K562 (cell line): ENCODE measurements at regions not wholly inside any gene's neighbourhood (a gene's known extent, or its start where the extent isn't known, plus 50 kb on each side); places are given as distances from the start of the nearest gene placed in this dataset.

Experiments used
- ATAC-seq: fragments of 200-7000 bp; cut with Tn5 transposase; 3 replicates; pipeline ENCODE4 v1.9.1; 2020; ENCODE audit warnings: moderate library complexity
- BruUV-seq: library from RNA; stranded (reverse); fragments of 400-500 nt; replicated peaks from 2 replicates; lab custom pipeline; 2021; lab: Mats Ljungman, UMichigan
- CTCF ChIA-PET: fragments of 300-600 bp; formaldehyde crosslinking; extraction: SDS; loops from one replicate; lab custom pipeline; 2021; ENCODE audit warnings: low intra/inter-chr PET ratio; lab: Yijun Ruan, JAX
- POLR2A ChIA-PET: fragments of 300-600, 350-650 bp; sonication (Branson Sonifier 250); formaldehyde crosslinking; extraction: SDS; loops from one replicate; lab custom pipeline; 2021; ENCODE audit warnings: antibody characterized with exemption, inconsistent platforms; lab: Yijun Ruan, JAX
- DNase-seq, 4 experiments: peaks; one replicate each; pipeline versions ENCODE4 v3.0.0 to v3.0.0-alpha.2; 2011 to 2018; ENCODE audit warnings: low spot score in 3 of 4, mixed read lengths in 3 of 4; ENCODE audit errors: extremely low read depth in 1 of 4
- FAIRE-seq: peaks from 2 replicates; lab custom pipeline; 2011; peaks lifted over from hg19 to GRCh38; lab: Jason Lieb, UNC
- H2AFZ ChIP-seq: 2 replicates; pipeline ENCODE4 v1.6.0; 2011; ENCODE audit warnings: low read depth, low read length, control low read depth, inconsistent platforms
- H3K27ac ChIP-seq: fragments of 200-600 bp; 3 replicates; pipeline ENCODE4 v1.8.0; 2011; ENCODE audit warnings: low read depth, mild to moderate bottlenecking, control low read depth, inconsistent platforms, low read length, moderate library complexity, mixed read lengths; ENCODE audit errors: extremely low read depth
- H3K27me3 ChIP-seq, 2 experiments: fragments of 300-600 bp in 1 of 2; 2 replicates in 1 of 2; 3 replicates in 1 of 2; pipeline versions ENCODE4 v1.6.0 to v1.8.0; 2011; ENCODE audit warnings: inconsistent platforms in 2 of 2, low read length in 2 of 2, mild to moderate bottlenecking in 1 of 2, mixed read lengths in 1 of 2, moderate library complexity in 1 of 2; ENCODE audit not compliant: control insufficient read depth in 2 of 2, insufficient read depth in 2 of 2
- H3K36me3 ChIP-seq: fragments of 300-600 bp; 3 replicates; pipeline ENCODE4 v1.8.0; 2011; ENCODE audit warnings: mild to moderate bottlenecking, low read length, inconsistent platforms; ENCODE audit not compliant: control insufficient read depth, insufficient read depth
- H3K4me1 ChIP-seq, 2 experiments: fragments of 200-600 bp in 1 of 2; replicated peaks in 1 of 2; 2 replicates in 1 of 2; 3 replicates in 1 of 2; pipeline versions ENCODE4 v1.5.1 to v1.8.0; 2011; ENCODE audit warnings: inconsistent platforms in 2 of 2, low read length in 2 of 2, mild to moderate bottlenecking in 1 of 2, mixed read lengths in 1 of 2, moderate library complexity in 1 of 2; ENCODE audit not compliant: control insufficient read depth in 2 of 2, insufficient read depth in 2 of 2
- H3K4me2 ChIP-seq: 2 replicates; pipeline ENCODE4 v1.6.1; 2011; ENCODE audit warnings: low read length, control low read depth, inconsistent platforms, mixed read lengths; ENCODE audit not compliant: insufficient read depth
- H3K4me3 ChIP-seq: fragments of 200-600 bp; sonication (generic), shearing (Covaris generic); 2 replicates; pipeline ENCODE4 v1.5.1; 2016; ENCODE audit warnings: control low read depth, inconsistent platforms
- H3K79me2 ChIP-seq: fragments of 200-600 bp; 3 replicates; pipeline ENCODE4 v1.8.0; 2011; ENCODE audit warnings: low read length, inconsistent platforms; ENCODE audit not compliant: control insufficient read depth, insufficient read depth
- H3K9ac ChIP-seq, 2 experiments: 2 replicates each; pipeline versions ENCODE4 v1.6.0 to v1.6.1; 2011; ENCODE audit warnings: low read depth in 2 of 2, low read length in 2 of 2, control low read depth in 1 of 2, inconsistent platforms in 1 of 2, mild to moderate bottlenecking in 1 of 2, mixed read lengths in 1 of 2; ENCODE audit not compliant: insufficient read depth in 1 of 2
- H3K9me1 ChIP-seq: one replicate; pipeline ENCODE4 v1.6.0; 2011; ENCODE audit warnings: inconsistent platforms, mild to moderate bottlenecking, low read length, moderate library complexity; ENCODE audit not compliant: control insufficient read depth, insufficient read depth
- H3K9me3 ChIP-seq: replicated peaks from 2 replicates; pipeline ENCODE4 v1.5.1; 2011; ENCODE audit warnings: low read depth, low read length, inconsistent platforms; ENCODE audit not compliant: control insufficient read depth, insufficient read depth
- H4K20me1 ChIP-seq: replicated peaks from 2 replicates; pipeline ENCODE4 v1.6.1; 2011; ENCODE audit warnings: low read length, inconsistent platforms, mixed read lengths; ENCODE audit not compliant: control insufficient read depth, insufficient read depth
- CBFA2T2 ChIP-seq: fragments of 450-650 bp; conservative IDR thresholded peaks from 2 replicates; pipeline ENCODE4 v1.6.1; 2017; ENCODE audit warnings: mild to moderate bottlenecking
- EHMT2 ChIP-seq: fragments of 450-650 bp; IDR thresholded peaks from 2 replicates; pipeline ENCODE4 v1.6.1; 2018; ENCODE audit warnings: antibody characterized with exemption
- ESRRA ChIP-seq: fragments of 450-650 bp; IDR thresholded peaks from 2 replicates; pipeline ENCODE4 v1.6.1; 2014; ENCODE audit warnings: low read depth, mild to moderate bottlenecking, moderate library complexity, borderline replicate concordance
- HCFC1 ChIP-seq: IDR thresholded peaks from 2 replicates; pipeline ENCODE4 v1.6.1; 2012; ENCODE audit warnings: low read depth, low read length, improper control_type of control experiment
- NEUROD1 ChIP-seq: fragments of 150-350 bp; IDR thresholded peaks from 2 replicates; pipeline ENCODE4 v1.6.1; 2014; ENCODE audit warnings: borderline replicate concordance, low read length, low read depth; ENCODE audit not compliant: partially characterized antibody
- NR2F6 ChIP-seq: fragments of 450-650 bp; formaldehyde crosslinking; IDR thresholded peaks from 2 replicates; pipeline ENCODE4 v1.4.0; 2020; ENCODE audit warnings: mild to moderate bottlenecking
- PHB2 ChIP-seq: fragments of 450-650 bp; IDR thresholded peaks from 2 replicates; pipeline ENCODE4 v1.6.1; 2017; ENCODE audit warnings: low read depth
- TGIF2 ChIP-seq: sonication (generic); formaldehyde crosslinking; IDR thresholded peaks from 2 replicates; pipeline ENCODE4 v1.8.1; 2022; ENCODE audit warnings: mild to moderate bottlenecking, missing genetic modification reagents, moderate library complexity
- ZNF583 ChIP-seq: fragments of 250-450 bp; sonication (Bioruptor Pico); IDR thresholded peaks from 2 replicates; pipeline ENCODE4 v1.4.0; 2020
- WGBS: fragments of 100-300 bp; shearing (Covaris generic); methylation state at CpG from one replicate; pipeline ENCODE4 v1.1.6; 2016; ENCODE audit warnings: low coverage, mixed read lengths; ENCODE audit not compliant: insufficient coverage; ENCODE audit errors: missing lambda C conversion rate; 5-methylcytosine and 5-hydroxymethylcytosine counted together
- in situ Hi-C: fragments of 300-500 bp; cut with MboI; formaldehyde crosslinking; loops from 4 replicates; pipeline ENCODE4 v1.15.0; 2018; ENCODE audit warnings: inconsistent platforms, mixed read lengths
- intact Hi-C: fragments of 100-400 bp; cut with micrococcal nuclease; formaldehyde crosslinking; loops from 2 replicates; pipeline ENCODE4 v1.14.2; 2022
- TF ChIP-seq, protein P1 (sequence below): sonication (generic); IDR thresholded peaks from 2 replicates; pipeline ENCODE4 v1.6.1; 2016

DNA sequence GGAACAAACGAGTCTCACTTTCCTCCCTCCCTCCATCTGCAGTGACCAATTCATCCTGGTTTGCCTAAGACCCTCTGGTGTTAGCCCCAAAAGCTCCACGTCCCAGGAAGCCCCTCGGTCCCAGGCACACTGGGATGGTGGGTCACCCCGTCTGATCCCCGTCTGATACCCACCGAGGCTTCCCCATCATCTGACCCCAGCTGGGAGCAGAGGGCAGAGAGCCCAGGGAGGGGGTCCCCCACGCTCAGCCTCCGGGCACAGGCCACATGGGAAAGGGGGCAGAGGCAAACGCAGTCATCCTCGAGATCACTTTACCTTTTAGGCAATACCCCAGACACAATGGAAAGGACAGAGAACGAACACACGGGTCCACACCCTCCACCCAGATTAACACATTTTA is 291.6 kb upstream of the PPP2R2D start (continued):
- no peak for TF ChIP-seq TGIF2 (CRISPR knock-in tag)
- no peak for TF ChIP-seq ESRRA
- no peak for TF ChIP-seq NEUROD1
- TF ChIP-seq PHB2 = no peak
- TF ChIP-seq EHMT2 = no peak

DNA sequence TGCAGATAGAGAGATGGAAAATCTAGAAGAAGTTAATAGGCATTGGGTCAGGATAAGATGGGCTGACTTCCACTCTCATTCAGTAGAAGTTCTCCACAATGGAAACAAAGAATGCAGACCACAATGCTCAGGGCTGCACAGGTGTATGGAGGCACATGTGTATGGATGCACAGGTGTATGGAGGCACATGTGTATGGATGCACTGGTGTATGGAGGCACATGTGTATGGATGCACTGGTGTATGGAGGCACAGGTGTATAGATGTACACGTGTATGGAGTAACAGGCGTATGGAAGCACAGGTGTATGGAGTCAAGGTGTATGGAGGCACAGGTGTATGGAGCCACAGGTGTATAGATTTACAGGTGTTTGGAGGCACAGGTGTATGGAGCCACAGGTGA is 285.7 kb upstream of the PPP2R2D start:
- Histone ChIP-seq H3K9me1 (no peaks in the 10 kb centered on the region), H3K9me3 (no peaks in the 10 kb centered on the region), H3K36me3 (no peaks in the 10 kb centered on the region), H4K20me1 (no peaks in the 10 kb centered on the region), H3K27me3 (peaks cover 0 to 6% of the 10 kb centered on the region in 2 experiments; a peak in 2 of 5 replicates), H3K9ac (no peak overlapping the region), H3K79me2 (no peaks in the 10 kb centered on the region), H3K4me3 (no peak overlapping the region), H3K4me2 (no peak overlapping the region), H2AFZ (no peak overlapping the region)
- ChIA-PET POLR2A (no interaction called here), CTCF (no interaction called here)
- WGBS = 0% methylated on average over 2 of the region's 2 CpGs
- in situ Hi-C loops = no loop called here
- no peak for DNase-seq
- no peak for ATAC-seq
- no peak for FAIRE-seq
- BruUV-seq = no TSS peak
- intact Hi-C loops = no loop called here
- TF ChIP-seq NR2F6 (CRISPR knock-in tag) (no peak), ZNF583 (no peak), HCFC1 (no peak), CBFA2T2 (no peak)
- TF ChIP-seq, protein P1, sequence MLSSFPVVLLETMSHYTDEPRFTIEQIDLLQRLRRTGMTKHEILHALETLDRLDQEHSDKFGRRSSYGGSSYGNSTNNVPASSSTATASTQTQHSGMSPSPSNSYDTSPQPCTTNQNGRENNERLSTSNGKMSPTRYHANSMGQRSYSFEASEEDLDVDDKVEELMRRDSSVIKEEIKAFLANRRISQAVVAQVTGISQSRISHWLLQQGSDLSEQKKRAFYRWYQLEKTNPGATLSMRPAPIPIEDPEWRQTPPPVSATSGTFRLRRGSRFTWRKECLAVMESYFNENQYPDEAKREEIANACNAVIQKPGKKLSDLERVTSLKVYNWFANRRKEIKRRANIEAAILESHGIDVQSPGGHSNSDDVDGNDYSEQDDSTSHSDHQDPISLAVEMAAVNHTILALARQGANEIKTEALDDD = no peak
- TF ChIP-seq, all 486 proteins: peak for 0
- Histone ChIP-seq H3K4me1 (no peaks in the 10 kb centered on the region; a peak in 1 of 5 replicates), H3K27ac (no peak overlapping the region)
